GM21576 (cell line): ENCODE measurements at regions not wholly inside any gene's neighbourhood (a gene's known extent, or its start where the extent isn't known, plus 50 kb on each side); places are given as distances from the start of the nearest gene placed in this dataset.
"Not testable (repeated sequence)": the region's sequence is repeated elsewhere in the genome, so short reads cannot be mapped to it uniquely, and the experiment has no call there.

Experiments used
- ATAC-seq: cut with Tn5 transposase; IDR thresholded peaks from one replicate; pipeline ENCODE4 v1.9.1; 2021; ENCODE audit warnings: mild to moderate bottlenecking, moderate library complexity; ENCODE audit not compliant: unreplicated experiment

DNA sequence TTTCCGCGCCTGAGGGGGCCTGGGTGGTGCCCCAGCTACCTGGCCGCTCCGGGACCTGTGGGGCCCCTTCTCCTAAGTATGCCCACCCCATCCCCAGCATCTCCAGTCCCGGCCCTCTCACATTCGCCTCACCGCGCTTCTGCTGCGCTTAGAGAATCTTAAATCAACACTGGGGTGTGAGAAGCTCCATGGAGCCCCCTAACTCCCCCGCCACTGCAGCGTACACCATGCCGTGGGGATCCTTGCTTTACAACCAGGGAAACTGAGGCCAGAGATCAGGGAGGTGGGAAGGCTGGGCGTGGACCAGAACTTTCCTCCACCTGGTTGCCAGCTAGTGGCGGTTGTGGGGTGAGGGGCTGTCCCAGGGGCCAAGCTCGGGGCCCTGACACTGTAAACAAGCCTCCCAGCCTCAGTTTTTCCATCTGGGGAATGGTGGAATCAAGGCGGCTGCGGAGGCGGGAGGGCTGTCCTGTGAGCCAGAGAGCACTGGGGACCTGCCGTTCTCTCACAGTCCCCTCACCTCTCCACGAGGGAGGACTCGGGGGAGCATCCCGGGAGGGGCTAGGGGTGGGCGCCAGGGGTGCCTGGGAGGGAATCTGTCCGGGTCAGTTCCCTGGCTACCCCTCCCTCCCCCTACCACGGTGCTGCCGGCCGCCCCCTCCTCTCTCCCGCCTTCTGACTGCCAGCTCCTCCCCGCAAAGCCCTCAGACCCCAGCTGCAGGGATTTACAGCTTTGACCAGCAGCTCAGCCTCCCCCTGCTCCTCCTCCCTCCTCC, 161.2 kb downstream of the C9orf50 start:
- no peak for ATAC-seq

DNA sequence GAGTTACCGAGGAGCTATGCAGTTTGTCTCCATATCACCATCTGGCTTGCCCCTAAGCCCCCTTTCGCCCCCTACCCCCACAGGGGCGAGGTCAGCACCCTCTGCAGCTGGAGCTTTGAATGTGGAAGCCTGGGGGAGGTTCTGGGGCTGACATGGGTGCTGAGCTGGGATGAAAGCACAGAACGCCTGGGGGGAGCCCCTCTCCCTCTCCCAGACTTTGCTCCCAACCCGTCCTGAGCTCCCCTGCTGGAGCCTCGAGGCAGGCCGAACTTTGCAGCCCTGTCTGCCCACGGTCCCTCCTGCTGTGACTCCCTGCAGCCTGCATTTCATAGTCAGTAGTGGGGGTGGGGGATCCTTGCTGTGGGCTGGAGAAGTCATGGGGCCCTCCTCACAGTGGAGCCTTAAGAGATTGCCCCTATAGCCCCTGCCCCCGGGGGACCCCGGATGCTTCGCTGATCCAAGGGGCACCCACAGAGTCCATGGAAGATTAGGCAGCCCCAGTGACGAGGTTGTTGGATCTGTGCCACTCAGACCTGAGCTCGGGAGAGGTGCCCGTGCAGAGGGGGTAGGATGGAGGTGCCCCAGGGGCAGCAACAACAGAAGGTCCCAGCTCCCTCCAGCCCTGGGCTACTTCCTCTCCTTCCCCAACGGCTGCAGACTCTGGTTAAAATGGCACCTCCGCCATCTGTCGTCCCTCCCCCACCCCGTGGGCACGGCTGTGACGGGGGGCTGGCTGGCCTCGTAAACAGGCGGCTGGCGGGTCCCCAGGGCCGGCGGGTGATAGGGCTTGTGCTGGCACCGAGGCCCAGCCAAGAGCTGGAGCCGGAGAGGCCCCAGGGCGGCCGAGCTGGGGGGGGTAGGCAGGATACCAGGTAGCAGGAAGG, 162.0 kb downstream of the C9orf50 start:
- ATAC-seq = no peak

DNA sequence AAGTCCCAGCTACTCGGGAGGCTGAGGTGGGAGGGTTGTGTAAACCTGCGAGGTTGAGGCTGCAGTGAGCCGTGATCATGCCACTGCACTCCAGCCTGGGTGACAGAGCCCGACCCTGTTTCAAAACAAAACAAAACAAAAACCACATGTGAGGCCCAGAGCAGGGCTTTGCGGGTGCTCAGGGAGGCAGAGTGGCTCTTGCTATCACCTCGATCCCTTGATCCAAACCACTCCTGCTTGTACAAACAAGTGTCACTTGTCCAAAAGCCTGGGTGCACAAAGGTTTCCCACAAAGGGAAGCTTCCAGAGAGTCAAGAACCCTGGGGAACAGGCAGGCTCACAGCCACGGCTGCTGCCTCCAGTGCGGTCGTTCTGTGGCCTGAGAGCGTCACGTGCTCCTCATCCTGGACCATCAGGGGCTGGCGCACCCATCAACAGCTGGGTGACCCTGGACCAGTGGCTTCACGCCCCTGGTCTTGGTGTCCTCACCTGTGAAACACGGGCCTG, 162.7 kb downstream of the C9orf50 start:
- no peak for ATAC-seq

- ATAC-seq = no peak
Measured at GRCh38 chr9:129457325-129457779, 163.5 kb downstream of the C9orf50 start.

DNA sequence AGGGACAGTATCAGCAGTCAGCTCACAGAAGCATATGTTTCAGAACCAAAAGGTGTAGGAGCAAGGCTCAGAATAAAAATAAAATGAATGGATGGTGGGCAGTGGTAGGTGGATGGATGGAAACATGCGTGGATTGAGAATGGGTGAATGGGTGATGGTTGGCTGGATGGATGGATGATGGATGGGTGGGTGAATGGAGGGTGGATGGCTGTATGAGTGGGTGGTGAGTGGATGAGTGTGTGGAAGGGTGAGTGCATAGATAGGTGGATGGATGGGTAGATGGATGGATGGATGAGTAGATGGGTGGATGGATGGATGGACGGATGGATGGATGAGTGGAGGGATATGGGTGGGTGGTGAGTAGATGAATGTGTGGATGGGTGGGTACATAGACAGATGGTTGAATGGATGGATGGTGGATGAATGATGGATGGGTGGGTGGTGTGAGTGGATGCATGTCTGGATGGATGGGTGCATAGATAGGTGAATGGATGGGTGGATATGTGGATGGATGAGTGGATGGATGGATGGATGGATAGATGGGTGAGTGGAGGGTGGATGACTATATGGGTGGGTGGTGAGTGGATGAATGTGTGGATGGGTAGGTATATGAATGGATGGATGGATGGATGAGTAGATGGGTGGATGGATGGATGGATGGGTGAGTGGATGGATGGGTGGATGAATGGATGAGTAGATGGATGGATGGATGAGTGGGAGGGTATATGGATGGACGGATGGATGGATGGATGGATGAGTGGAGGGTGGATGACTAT, 164.2 kb downstream of the C9orf50 start:
- ATAC-seq = no peak

- ATAC-seq = no peak
Measured at GRCh38 chr9:129455151-129455995, 165.5 kb downstream of the C9orf50 start.

GRCh38 chr9:129454467-129455067, 166.3 kb downstream of the C9orf50 start:
- ATAC-seq = no peak

GRCh38 chr9:129453734-129454133, 167.2 kb downstream of the C9orf50 start:
- ATAC-seq = no peak

DNA sequence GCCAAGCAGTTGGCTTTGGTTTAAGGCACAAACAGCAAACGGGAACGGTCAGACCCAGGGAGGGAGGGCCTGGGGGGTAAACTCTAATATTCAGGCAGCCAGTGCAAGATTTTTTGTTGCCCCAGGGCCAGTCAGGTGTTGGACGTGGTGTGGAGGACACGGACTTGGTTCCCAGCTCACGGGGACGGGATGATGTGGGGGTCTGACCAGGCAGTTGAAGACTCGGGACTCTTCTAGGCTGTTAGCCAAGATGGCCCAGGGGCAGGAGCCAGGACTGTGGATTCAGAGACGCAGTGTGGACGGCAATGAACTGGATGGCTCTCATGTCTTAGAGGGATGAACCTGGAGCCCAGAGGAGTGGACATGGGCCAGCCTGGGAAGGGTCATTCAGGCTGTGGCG, 169.2 kb downstream of the C9orf50 start:
- ATAC-seq = no peak

- no peak for ATAC-seq
Measured at GRCh38 chr9:129451089-129451656, 169.7 kb downstream of the C9orf50 start.

DNA sequence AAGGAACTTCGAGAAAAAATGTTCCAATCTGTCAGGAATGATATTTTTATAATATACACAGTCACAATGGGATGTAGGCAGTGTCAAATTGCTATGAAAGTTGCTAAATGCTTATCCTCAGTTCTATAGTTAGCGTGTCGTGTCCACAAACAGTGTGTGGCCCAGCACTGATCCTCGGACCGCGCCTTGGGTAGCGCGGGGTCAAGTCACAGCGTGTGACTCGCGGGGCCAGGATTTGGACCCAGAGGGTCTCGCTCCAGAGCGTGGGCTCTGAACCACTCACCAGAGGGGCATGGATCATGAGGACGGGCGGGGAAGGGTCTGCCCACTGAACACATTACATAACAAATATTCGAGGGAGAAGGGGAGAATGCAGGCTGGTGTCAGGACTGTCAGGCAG, 171.8 kb downstream of the C9orf50 start:
- ATAC-seq = no peak

DNA sequence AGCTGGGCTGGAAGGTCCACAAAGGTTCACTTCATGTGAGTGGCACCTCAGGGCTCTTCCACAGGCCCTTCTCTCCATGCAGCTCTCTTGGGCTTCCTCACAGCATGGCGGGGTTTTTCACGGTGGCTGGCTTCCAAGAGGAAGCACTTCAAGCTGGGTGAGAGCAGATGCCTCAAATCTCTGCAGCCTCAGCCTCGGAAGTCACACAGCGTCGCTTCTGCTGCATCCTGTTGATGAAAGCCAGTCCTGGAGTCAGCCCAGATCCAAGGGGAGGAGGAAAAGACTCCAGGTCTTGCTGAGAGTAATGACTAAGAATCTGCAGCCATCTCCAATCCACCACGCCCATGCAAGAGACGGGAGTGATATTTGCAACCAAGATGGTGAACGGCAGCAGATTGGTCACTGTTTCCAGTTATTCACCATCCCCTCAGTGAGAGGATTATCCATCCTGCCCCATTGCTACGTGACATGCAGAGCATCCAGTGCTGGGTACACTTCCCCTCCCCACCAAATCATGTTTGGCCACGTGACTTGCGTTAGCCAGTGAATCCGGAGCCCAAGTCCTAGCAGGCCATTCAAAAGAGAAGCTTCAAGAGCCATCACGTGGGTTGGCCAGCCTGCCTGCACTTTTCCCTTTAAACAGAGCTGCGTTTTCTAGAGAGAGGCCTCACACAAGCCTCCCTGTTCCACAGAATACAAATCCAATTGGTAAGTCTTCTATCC, 173.9 kb downstream of the C9orf50 start:
- ATAC-seq = no peak

DNA sequence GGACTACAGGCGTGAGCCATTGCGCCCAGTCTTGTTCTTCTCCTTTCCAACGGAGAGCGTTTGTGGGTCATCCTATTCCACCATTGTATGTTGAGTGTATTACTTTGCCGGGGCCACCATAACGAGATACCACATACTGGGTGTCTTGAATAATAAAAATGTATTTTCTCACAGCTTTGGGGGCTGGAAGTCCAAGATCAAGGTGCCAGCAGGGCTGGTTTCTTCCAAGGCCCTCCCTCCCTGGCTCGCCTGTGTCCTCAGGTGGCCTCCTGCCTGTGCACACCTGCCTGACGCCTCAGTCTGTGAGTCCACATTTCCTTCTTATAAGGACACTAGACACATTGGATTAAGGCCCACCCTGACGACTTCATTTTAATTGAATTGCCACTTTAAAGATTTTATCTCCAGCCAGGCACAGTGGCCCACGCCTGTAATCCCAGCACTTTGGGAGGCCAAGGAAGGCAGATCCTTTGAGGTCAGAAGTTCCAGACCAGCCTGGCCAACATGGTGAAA, 175.1 kb downstream of the C9orf50 start:
- no peak for ATAC-seq

DNA sequence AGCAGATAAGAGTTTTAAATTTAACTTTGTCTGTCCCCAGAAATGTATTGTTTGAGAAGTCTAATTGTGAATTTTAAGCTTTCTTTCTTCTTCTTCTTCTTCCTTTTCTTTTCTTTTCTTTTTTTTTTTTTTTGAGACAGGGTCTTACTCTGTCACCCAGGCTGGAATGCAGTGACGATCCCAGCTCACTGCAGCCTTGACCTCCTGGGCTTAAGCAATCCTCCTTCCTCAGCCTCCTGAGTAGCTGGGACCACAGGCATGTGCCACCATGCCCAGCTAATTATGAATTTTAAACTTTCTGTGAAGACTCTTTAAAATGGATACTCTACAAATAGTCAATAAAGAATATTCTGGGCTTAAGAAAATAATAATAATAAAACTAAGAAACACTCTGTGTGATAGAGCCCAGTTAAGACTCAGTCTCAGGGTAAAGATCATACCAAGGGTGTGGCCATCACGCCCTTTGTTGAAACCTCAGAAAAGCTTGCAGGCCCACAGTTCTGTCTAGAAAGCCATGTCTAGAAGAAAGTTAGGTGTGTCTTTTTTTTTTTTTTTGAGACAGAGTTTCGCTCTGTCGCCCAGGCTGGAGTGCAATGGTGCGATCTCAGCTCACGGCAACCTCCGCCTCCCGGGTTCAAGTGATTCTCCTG, 177.3 kb downstream of the C9orf50 start:
- ATAC-seq = not testable (repeated sequence)

DNA sequence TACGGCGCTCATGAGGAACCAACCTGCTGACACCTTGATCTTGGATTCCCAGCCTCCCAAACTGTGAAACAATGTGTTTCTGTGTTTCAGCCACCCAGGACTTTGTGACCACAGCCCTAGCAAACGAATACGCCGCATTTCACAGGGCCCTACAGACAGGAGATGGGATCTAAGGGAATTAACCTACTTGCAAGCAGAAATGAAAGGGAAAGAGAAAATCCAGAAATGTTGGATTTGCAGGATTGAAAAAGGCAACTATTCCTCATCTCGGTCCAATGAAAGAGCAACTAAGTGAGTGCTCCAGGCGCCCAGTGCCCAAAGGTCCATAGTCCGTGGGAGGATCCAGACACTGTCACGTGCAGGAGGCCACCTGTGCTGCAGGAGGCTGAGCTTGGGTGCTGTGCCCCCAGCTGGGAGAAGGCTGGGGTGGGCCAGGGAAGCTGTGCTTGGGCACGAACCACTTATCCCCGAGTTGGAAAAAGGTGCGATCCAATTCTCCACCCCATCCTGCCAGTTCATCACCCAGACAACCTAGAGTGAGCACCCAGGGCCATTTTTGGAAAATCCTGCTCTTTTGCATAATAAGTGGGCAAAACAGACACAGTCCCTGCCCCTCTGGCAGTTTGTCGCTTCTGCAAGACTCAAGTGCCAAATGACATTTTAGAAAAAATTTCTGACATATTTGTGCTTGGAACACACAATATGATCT, 177.9 kb downstream of the C9orf50 start:
- no peak for ATAC-seq

DNA sequence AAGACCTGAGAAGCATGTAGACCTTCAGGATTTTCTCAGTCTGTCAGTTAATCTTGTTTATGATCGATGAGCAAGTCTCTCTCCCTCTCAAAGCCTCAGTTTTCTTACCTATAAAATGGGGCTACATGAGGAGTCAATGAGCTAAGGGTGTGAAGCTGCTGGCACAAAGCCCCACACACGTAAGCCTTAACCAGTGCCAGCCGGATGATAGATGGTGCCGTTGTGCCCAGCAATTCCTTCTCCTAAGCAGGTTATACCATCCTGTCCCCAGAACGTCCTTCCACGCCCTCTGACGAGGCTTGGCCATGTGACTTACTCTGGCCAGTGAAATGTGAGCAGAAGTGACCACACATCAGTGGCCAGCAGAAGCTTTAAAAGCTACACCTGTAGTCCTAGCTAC, 179.0 kb downstream of the C9orf50 start:
- no peak for ATAC-seq

GRCh38 chr9:129440435-129441186, 180.3 kb downstream of the C9orf50 start:
- ATAC-seq = no peak
